NB4 (cell line): ENCODE measurements at regions not wholly inside any gene's neighbourhood (a gene's known extent, or its start where the extent isn't known, plus 50 kb on each side); places are given as distances from the start of the nearest gene placed in this dataset.

Experiments used
- DNase-seq: peaks from one replicate; pipeline ENCODE4 v3.0.0; 2010; ENCODE audit warnings: low read depth
- H3K4me3 ChIP-seq: one replicate; pipeline ENCODE4 v1.5.1; 2011; ENCODE audit warnings: mild to moderate bottlenecking, low read depth, low read length, moderate library complexity
- MYC ChIP-seq: IDR thresholded peaks from 2 replicates; pipeline ENCODE4 v1.6.1; 2011; ENCODE audit warnings: low read depth, low read length
- POLR2A ChIP-seq: IDR thresholded peaks from 2 replicates; pipeline ENCODE4 v1.6.1; 2011; ENCODE audit warnings: mild to moderate bottlenecking; ENCODE audit not compliant: insufficient read length; ENCODE audit errors: extremely low read depth
- TF ChIP-seq, protein P1 (sequence below): IDR thresholded peaks from 2 replicates; pipeline ENCODE4 v1.6.1; 2011; ENCODE audit warnings: low read depth, low read length
- TF ChIP-seq, protein P2 (sequence below): IDR thresholded peaks from one replicate; pipeline ENCODE4 v1.5.1; 2012; ENCODE audit warnings: low read depth, low read length

DNA sequence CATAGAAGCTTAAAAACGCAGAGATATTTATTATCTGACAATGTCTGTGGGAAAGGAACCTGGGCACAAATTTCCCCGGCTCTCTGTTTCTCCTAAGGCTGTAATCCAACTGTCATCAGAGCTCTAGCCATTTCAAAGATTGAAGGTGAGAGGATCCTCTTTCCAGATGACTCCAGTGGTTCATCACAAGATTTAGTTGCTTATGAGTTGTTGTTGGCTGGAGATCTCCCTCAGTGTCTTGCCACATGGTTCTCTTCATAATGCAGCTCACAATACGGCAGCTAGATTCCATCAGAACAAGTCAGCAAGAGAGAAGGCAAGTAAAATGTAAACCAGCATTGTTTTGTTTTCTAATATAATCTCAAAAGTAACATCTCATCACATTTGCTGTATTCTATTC is 369.4 kb downstream of the GASK1B start:
- no peak for DNase-seq
- no peak overlapping the region for H3K4me3 ChIP-seq
- TF ChIP-seq, protein P1, sequence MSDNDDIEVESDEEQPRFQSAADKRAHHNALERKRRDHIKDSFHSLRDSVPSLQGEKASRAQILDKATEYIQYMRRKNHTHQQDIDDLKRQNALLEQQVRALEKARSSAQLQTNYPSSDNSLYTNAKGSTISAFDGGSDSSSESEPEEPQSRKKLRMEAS, result no peak
- TF ChIP-seq, protein P2, sequence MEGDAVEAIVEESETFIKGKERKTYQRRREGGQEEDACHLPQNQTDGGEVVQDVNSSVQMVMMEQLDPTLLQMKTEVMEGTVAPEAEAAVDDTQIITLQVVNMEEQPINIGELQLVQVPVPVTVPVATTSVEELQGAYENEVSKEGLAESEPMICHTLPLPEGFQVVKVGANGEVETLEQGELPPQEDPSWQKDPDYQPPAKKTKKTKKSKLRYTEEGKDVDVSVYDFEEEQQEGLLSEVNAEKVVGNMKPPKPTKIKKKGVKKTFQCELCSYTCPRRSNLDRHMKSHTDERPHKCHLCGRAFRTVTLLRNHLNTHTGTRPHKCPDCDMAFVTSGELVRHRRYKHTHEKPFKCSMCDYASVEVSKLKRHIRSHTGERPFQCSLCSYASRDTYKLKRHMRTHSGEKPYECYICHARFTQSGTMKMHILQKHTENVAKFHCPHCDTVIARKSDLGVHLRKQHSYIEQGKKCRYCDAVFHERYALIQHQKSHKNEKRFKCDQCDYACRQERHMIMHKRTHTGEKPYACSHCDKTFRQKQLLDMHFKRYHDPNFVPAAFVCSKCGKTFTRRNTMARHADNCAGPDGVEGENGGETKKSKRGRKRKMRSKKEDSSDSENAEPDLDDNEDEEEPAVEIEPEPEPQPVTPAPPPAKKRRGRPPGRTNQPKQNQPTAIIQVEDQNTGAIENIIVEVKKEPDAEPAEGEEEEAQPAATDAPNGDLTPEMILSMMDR, result no peak
- TF ChIP-seq POLR2A (no peak), MYC (no peak)

DNA sequence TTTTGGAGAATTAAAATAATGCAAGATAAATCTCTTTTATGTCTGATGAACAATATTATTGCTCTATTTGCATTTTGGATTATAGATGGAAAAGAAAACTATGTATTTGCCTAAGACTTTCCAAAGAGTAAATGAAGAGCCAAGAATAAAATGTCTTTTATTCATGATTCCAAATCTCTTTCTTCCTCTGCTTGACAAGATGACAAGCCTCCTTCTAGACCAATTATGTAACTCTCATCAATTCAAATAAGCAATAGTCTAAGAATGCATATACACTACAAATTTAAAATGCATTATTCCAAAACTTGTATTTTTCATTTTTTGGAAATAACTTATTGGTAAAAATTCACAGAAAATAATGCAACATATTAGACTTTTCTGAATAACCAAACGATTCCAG is 377.3 kb downstream of the GASK1B start:
- no peak for DNase-seq
- TF ChIP-seq, protein P2, result no peak
- TF ChIP-seq MYC (no peak), POLR2A (no peak)
- TF ChIP-seq, protein P1, result no peak
- H3K4me3 ChIP-seq, result no peak overlapping the region

DNA sequence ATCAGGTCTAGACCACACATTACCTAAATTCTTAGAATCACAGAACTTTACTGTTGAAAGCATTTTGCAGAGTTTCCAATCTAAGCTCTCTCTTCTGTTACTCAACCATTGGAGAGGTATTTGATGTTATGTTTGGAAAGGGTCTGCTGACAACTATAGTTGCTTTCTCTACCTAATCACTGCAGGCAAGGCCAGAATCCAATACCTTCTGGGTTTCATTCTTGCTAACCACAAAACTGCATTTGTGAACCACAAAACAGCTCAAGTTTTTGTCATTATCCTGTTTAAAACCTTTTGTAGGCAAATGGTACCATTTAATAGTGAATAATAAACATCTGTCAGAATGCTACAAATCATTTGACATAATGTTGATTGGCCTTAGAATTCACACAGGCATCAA is 380.1 kb downstream of the GASK1B start:
- no peak overlapping the region for H3K4me3 ChIP-seq
- TF ChIP-seq MYC (no peak), POLR2A (no peak)
- TF ChIP-seq, protein P1, result no peak
- TF ChIP-seq, protein P2, result no peak
- DNase-seq, result no peak

DNA sequence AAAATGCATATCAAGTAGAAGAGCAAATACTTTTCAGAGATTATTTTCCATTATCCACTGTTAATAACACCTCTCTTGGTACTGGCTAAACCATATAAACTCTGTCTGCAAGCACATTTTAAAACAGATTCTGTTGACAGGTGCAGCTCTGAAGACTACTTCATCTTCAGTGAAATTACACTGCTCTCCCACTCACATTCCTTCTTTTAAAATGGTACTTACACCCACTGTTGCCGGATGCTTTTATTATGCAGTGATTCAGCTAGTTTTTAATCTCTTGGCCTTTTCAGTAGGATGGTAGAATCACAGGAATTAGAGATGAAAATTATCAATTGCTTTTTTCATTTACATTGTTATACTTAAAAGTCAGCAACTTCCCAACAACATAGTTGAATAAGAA is 381.6 kb downstream of the GASK1B start:
- no peak for DNase-seq
- H3K4me3 ChIP-seq, result no peak overlapping the region
- TF ChIP-seq POLR2A, result no peak
- TF ChIP-seq, protein P2, result no peak
- TF ChIP-seq, protein P1, result no peak
- TF ChIP-seq MYC, result no peak

DNA sequence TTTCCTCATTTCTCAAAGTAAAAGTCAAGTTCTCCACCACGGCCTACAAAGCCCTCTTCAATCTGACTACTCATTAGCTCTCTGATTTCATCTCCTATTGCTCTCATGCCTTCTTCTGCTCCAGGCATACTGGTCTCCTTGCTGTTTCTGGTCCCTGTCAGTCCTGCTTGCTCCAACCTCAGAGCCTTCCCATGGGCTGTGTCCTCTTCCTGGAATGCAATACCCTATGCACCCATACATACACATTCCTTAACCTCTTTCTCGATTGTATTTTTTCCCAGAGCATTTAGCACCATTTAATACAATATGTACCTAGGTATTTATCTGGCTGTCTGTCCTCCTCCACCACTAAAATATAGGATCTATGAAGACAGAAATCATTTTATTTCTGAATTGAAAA is 385.2 kb downstream of the GASK1B start:
- DNase-seq, result no peak
- H3K4me3 ChIP-seq, result no peak overlapping the region
- TF ChIP-seq, protein P1, result no peak
- TF ChIP-seq POLR2A (no peak), MYC (no peak)
- TF ChIP-seq, protein P2, result no peak

DNA sequence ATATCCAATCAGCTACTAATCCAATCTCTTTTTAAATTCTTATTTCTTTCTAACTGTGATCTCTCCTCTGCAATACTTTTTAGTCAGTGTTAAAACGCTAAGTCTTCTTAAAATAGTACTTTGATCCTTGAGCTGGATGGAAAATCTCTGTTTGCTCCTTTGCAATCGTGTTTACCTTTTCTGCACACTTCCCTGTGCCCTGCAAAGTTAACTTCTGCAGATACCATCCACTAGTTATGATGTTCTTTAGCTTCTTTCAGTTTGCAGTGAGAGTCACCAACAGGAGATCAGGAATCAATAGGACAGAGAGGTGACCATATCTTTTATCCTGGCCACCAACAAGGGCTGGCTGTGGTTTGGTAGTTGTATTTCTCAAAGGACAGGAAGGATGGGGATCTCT is 391.5 kb downstream of the GASK1B start:
- H3K4me3 ChIP-seq, result no peak overlapping the region
- TF ChIP-seq POLR2A (no peak), MYC (no peak)
- TF ChIP-seq, protein P2, result no peak
- TF ChIP-seq, protein P1, result no peak
- DNase-seq, result no peak
